Neural progenitor cell (in vitro differentiated cells): ENCODE measurements at regions not wholly inside any gene's neighbourhood (a gene's known extent, or its start where the extent isn't known, plus 50 kb on each side); places are given as distances from the start of the nearest gene placed in this dataset.

Experiments used
- EZH2 ChIP-seq: fragments of 200-600 bp; sonication (generic); IDR thresholded peaks from 2 replicates; pipeline ENCODE4 v1.6.1; 2017; ENCODE audit warnings: antibody characterized with exemption, mild to moderate bottlenecking, moderate library complexity
- TF ChIP-seq, protein P1 (sequence below): fragments of 200-600 bp; sonication (generic); IDR thresholded peaks from 2 replicates; pipeline ENCODE4 v1.5.1; 2017; ENCODE audit warnings: antibody characterized with exemption, mild to moderate bottlenecking

DNA sequence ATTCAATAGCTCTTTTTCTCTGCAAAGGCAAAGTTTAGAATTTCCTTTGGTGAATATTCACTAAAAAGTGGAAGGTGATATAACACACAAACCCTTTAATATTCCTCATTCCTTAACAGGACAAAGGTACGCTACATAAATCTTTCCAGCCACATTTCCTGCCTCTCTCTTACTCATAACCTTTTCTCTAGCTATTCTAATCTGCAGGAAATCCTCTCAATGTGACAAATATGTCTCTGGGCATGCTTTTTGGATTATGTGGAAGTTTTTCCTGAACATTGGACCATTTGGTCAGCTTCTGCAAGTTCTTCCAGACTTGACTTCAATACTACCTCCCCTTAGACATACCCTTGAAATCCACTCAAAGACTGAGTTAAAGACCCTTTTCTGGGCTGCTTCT lies 186.3 kb upstream of the TUSC1 start:
- TF ChIP-seq, protein P1, sequence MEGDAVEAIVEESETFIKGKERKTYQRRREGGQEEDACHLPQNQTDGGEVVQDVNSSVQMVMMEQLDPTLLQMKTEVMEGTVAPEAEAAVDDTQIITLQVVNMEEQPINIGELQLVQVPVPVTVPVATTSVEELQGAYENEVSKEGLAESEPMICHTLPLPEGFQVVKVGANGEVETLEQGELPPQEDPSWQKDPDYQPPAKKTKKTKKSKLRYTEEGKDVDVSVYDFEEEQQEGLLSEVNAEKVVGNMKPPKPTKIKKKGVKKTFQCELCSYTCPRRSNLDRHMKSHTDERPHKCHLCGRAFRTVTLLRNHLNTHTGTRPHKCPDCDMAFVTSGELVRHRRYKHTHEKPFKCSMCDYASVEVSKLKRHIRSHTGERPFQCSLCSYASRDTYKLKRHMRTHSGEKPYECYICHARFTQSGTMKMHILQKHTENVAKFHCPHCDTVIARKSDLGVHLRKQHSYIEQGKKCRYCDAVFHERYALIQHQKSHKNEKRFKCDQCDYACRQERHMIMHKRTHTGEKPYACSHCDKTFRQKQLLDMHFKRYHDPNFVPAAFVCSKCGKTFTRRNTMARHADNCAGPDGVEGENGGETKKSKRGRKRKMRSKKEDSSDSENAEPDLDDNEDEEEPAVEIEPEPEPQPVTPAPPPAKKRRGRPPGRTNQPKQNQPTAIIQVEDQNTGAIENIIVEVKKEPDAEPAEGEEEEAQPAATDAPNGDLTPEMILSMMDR = no peak
- TF ChIP-seq EZH2 = no peak
